IMR-90 (cell line): ENCODE measurements at regions not wholly inside any gene's neighbourhood (a gene's known extent, or its start where the extent isn't known, plus 50 kb on each side); places are given as distances from the start of the nearest gene placed in this dataset.

ENCODE experiments used
- ATAC-seq: fragments of 200-7000 bp; cut with Tn5 transposase; 2 replicates; pipeline ENCODE4 v1.9.1; 2020; ENCODE audit warnings: low read depth, mild to moderate bottlenecking, moderate library complexity
- BruUV-seq: library from RNA; stranded (reverse); fragments of 400-500 nt; replicated peaks from 2 replicates; lab custom pipeline; 2021; lab: Mats Ljungman, UMichigan
- CTCF ChIA-PET: fragments of 300-600 bp; formaldehyde crosslinking; extraction: SDS; loops from one replicate; lab custom pipeline; 2021; ENCODE audit warnings: antibody characterized with exemption; lab: Yijun Ruan, JAX
- POLR2A ChIA-PET: fragments of 300-600 bp; sonication (Branson Sonifier 250); formaldehyde crosslinking; loops from one replicate; lab custom pipeline; 2022; ENCODE audit warnings: antibody characterized with exemption; ENCODE audit not compliant: unreplicated experiment; lab: Charles Lee
- DNase-seq: peaks from one replicate; pipeline ENCODE4 v3.0.0; 2013
- H2AFZ ChIP-seq: replicated peaks from 2 replicates; pipeline ENCODE3; 2013; ENCODE audit warnings: low read length, mild to moderate bottlenecking; ENCODE audit not compliant: poor library complexity
- H2AK5ac ChIP-seq: 2 replicates; pipeline ENCODE4 v1.6.1; 2013; ENCODE audit warnings: low read depth, low read length, inconsistent platforms
- H2AK9ac ChIP-seq: replicated peaks from 2 replicates; pipeline ENCODE3; 2013; ENCODE audit warnings: mild to moderate bottlenecking, low read depth, low read length, moderate library complexity; ENCODE audit not compliant: poor library complexity
- H2BK120ac ChIP-seq: 2 replicates; pipeline ENCODE4 v1.6.1; 2013; ENCODE audit warnings: low read depth, low read length, inconsistent platforms
- H2BK15ac ChIP-seq: 3 replicates; pipeline ENCODE4 v1.6.1; 2013; ENCODE audit warnings: low read depth, low read length, inconsistent platforms
- H2BK20ac ChIP-seq: 2 replicates; pipeline ENCODE4 v1.6.1; 2013; ENCODE audit warnings: low read depth, mild to moderate bottlenecking, inconsistent platforms, low read length, moderate library complexity
- H2BK5ac ChIP-seq: 2 replicates; pipeline ENCODE4 v1.6.1; 2013; ENCODE audit warnings: mild to moderate bottlenecking, low read depth, low read length, inconsistent platforms; ENCODE audit not compliant: poor library complexity, severe bottlenecking
- H3K14ac ChIP-seq: replicated peaks from 2 replicates; pipeline ENCODE4 v1.6.1; 2013; ENCODE audit warnings: low read depth, low read length, inconsistent platforms
- H3K18ac ChIP-seq: 2 replicates; pipeline ENCODE4 v1.6.1; 2013; ENCODE audit warnings: low read depth, low read length, control low read depth
- H3K23ac ChIP-seq: 2 replicates; pipeline ENCODE4 v1.6.1; 2013; ENCODE audit warnings: low read depth, low read length, inconsistent platforms
- H3K27ac ChIP-seq: 2 replicates; pipeline ENCODE4 v1.5.1; 2013; ENCODE audit warnings: mild to moderate bottlenecking, control low read depth, low read length; ENCODE audit not compliant: insufficient read depth
- H3K27me3 ChIP-seq: 2 replicates; pipeline ENCODE4 v1.6.1; 2013; ENCODE audit warnings: low read length; ENCODE audit not compliant: control insufficient read depth, insufficient read depth
- H3K36me3 ChIP-seq: 2 replicates; pipeline ENCODE4 v1.6.1; 2013; ENCODE audit warnings: low read length, mixed read lengths; ENCODE audit not compliant: control insufficient read depth, insufficient read depth
- H3K4ac ChIP-seq: 2 replicates; pipeline ENCODE4 v1.6.1; 2013; ENCODE audit warnings: low read depth, low read length, inconsistent platforms
- H3K4me1 ChIP-seq: 2 replicates; pipeline ENCODE4 v1.6.1; 2013; ENCODE audit warnings: low read length, mixed read lengths; ENCODE audit not compliant: control insufficient read depth, insufficient read depth
- H3K4me2 ChIP-seq: 2 replicates; pipeline ENCODE4 v1.6.1; 2013; ENCODE audit warnings: low read depth, mild to moderate bottlenecking, control low read depth, low read length, moderate library complexity
- H3K4me3 ChIP-seq: 2 replicates; pipeline ENCODE4 v1.5.1; 2013; ENCODE audit warnings: low read depth, mild to moderate bottlenecking, control low read depth, low read length, moderate library complexity; ENCODE audit not compliant: insufficient read depth
- H3K56ac ChIP-seq: 2 replicates; pipeline ENCODE4 v1.6.1; 2013; ENCODE audit warnings: low read length, inconsistent platforms; ENCODE audit not compliant: insufficient read depth; ENCODE audit errors: extremely low read depth
- H3K79me1 ChIP-seq, 2 experiments: 2 replicates each; pipeline ENCODE4 v1.6.1; 2013; ENCODE audit warnings: low read length in 2 of 2, inconsistent platforms in 1 of 2, low read depth in 1 of 2
- H3K9ac ChIP-seq: 2 replicates; pipeline ENCODE4 v1.6.1; 2013; ENCODE audit warnings: low read depth, low read length, control low read depth
- H3K9me1 ChIP-seq: 2 replicates; pipeline ENCODE4 v1.6.1; 2013; ENCODE audit warnings: low read length, inconsistent platforms; ENCODE audit not compliant: insufficient read depth
- H3K9me3 ChIP-seq: 2 replicates; pipeline ENCODE4 v1.6.1; 2013; ENCODE audit warnings: low read length; ENCODE audit not compliant: control insufficient read depth, insufficient read depth
- H4K20me1 ChIP-seq: 2 replicates; pipeline ENCODE4 v1.6.1; 2013; ENCODE audit warnings: low read length, inconsistent platforms; ENCODE audit not compliant: insufficient read depth
- H4K5ac ChIP-seq: 2 replicates; pipeline ENCODE4 v1.6.1; 2013; ENCODE audit warnings: mild to moderate bottlenecking, low read depth, low read length, control low read depth
- H4K8ac ChIP-seq, 2 experiments: 2 replicates each; pipeline ENCODE4 v1.6.1; 2013; ENCODE audit warnings: low read depth in 2 of 2, low read length in 2 of 2, control low read depth in 1 of 2, inconsistent platforms in 1 of 2
- H4K91ac ChIP-seq: 2 replicates; pipeline ENCODE4 v1.6.1; 2013; ENCODE audit warnings: low read depth, low read length, inconsistent platforms; ENCODE audit not compliant: insufficient read depth
- BHLHE40 ChIP-seq: fragments of 150-350 bp; IDR thresholded peaks from 2 replicates; pipeline ENCODE4 v1.6.1; 2016; ENCODE audit warnings: mild to moderate bottlenecking, low read depth, low read length
- CEBPB ChIP-seq: IDR thresholded peaks from 2 replicates; pipeline ENCODE4 v1.6.1; 2012; ENCODE audit warnings: low read depth, low read length, improper control_type of control experiment
- CHD1 ChIP-seq: IDR thresholded peaks from 2 replicates; pipeline ENCODE4 v1.6.1; 2012; ENCODE audit warnings: low read depth, low read length, improper control_type of control experiment
- CTCF ChIP-seq: conservative IDR thresholded peaks from 2 replicates; pipeline ENCODE4 v1.5.1; 2012; ENCODE audit warnings: mild to moderate bottlenecking, low read depth, low read length, improper control_type of control experiment
- FOS ChIP-seq: fragments of 150-350 bp; IDR thresholded peaks from 2 replicates; pipeline ENCODE4 v1.6.1; 2016; ENCODE audit warnings: low read depth, low read length
- MXI1 ChIP-seq: IDR thresholded peaks from 2 replicates; pipeline ENCODE4 v1.6.1; 2012; ENCODE audit warnings: low read depth, mild to moderate bottlenecking, low read length, moderate library complexity, borderline replicate concordance
- NFE2L2 ChIP-seq: fragments of 150-350 bp; IDR thresholded peaks from 2 replicates; pipeline ENCODE4 v1.6.1; 2016; ENCODE audit warnings: low read depth, mild to moderate bottlenecking, low read length
- POLR2A ChIP-seq: IDR thresholded peaks from 2 replicates; pipeline ENCODE4 v1.6.1; 2012; ENCODE audit warnings: mild to moderate bottlenecking, low read depth, low read length
- RAD21 ChIP-seq: IDR thresholded peaks from 2 replicates; pipeline ENCODE4 v1.6.1; 2012; ENCODE audit warnings: low read length, improper control_type of control experiment
- RCOR1 ChIP-seq: IDR thresholded peaks from 2 replicates; pipeline ENCODE4 v1.6.1; 2012; ENCODE audit warnings: mild to moderate bottlenecking, low read length, improper control_type of control experiment; ENCODE audit not compliant: insufficient replicate concordance
- RFX5 ChIP-seq: IDR thresholded peaks from 2 replicates; pipeline ENCODE4 v1.8.0; 2012; ENCODE audit warnings: low read depth, mild to moderate bottlenecking, low read length, moderate library complexity
- SMC3 ChIP-seq: fragments of 150-350 bp; IDR thresholded peaks from 2 replicates; pipeline ENCODE4 v1.6.1; 2016; ENCODE audit warnings: low read depth, mild to moderate bottlenecking, antibody characterized with exemption, low read length, moderate library complexity
- USF2 ChIP-seq: fragments of 150-350 bp; IDR thresholded peaks from 2 replicates; pipeline ENCODE4 v1.6.1; 2017; ENCODE audit warnings: mild to moderate bottlenecking, antibody characterized with exemption, low read length, low read depth
- WGBS, 2 experiments: methylation state at CpG; one replicate each; pipeline versions ENCODE4 v1.1.5 to v1.1.7; 2013; ENCODE audit warnings: missing lambda C conversion rate in 2 of 2; ENCODE audit not compliant: insufficient read length in 1 of 2; ENCODE audit errors: extremely low coverage in 2 of 2; 5-methylcytosine and 5-hydroxymethylcytosine counted together
- dilution Hi-C: fragments of 300-500 bp; cut with HindIII; formaldehyde crosslinking; loops from one replicate; pipeline ENCODE4 v1.14.3; 2018; ENCODE audit warnings: low sequenced_read_pairs; ENCODE audit not compliant: unreplicated experiment
- in situ Hi-C: fragments of 300-500 bp; cut with MboI; formaldehyde crosslinking; loops from 3 replicates; pipeline ENCODE4 v1.14.3; 2019; ENCODE audit warnings: low sequenced_read_pairs, inconsistent platforms, mixed read lengths
- intact Hi-C: fragments of 100-400 bp; cut with micrococcal nuclease; formaldehyde crosslinking; loops from 2 replicates; pipeline ENCODE4 v1.10.0; 2022

GRCh38 chr4:126799416-126799815 is 833.3 kb upstream of the INTU start:
- WGBS, 2 experiments = no CpG with 5 or more reads among the region's 2 CpGs
- H3K18ac ChIP-seq = peak overlapping the region; percentile 79; the same call in 1 of the 2 replicates
- no peaks in the 10 kb centered on the region for H3K79me1 ChIP-seq
- no peak for TF ChIP-seq FOS
- no peak for TF ChIP-seq RAD21
- TF ChIP-seq MXI1 = no peak
- no peak for TF ChIP-seq USF2
- no peak for TF ChIP-seq SMC3
- TF ChIP-seq CEBPB = no peak
- no peak for TF ChIP-seq CTCF
- TF ChIP-seq NFE2L2 = no peak
- no peak for TF ChIP-seq RFX5
- no peak for TF ChIP-seq RCOR1
- TF ChIP-seq BHLHE40 = no peak
- no peak for TF ChIP-seq POLR2A
- no peak for TF ChIP-seq CHD1
- no peak overlapping the region for H2AK9ac ChIP-seq
- CTCF ChIA-PET = interaction anchor here (0.6 to 0.8 kb wide), 2 partner anchors 19 to 246 kb away, joined by 4 read pairs; no protein-coding TSS in a partner anchor
- no peak overlapping the region for H3K56ac ChIP-seq
- H3K27me3 ChIP-seq = no peaks in the 10 kb centered on the region
- dilution Hi-C loops (no loop called here), in situ Hi-C loops (no loop called here), intact Hi-C loops (no loop called here)
- peak overlapping the region; percentile 16 for H2AFZ ChIP-seq
- peak overlapping the region in 1 of 2 experiments; percentile 27; a peak in 2 of 4 replicates for H4K8ac ChIP-seq
- H3K9ac ChIP-seq = peak overlapping the region; percentile 50; the same call in 1 of the 2 replicates
- peak overlapping the region; percentile 61 for H4K5ac ChIP-seq
- peak; percentile 13 for DNase-seq
- peak; percentile 27; the same call in 1 of the 2 replicates for ATAC-seq
- POLR2A ChIA-PET = no interaction called here
- no TSS peak for BruUV-seq
- no peak overlapping the region for H3K4me2 ChIP-seq
- no peaks in the 10 kb centered on the region for H3K36me3 ChIP-seq
- H2BK20ac ChIP-seq = peak overlapping the region; percentile 57
- peaks cover 5% of the 10 kb centered on the region for H3K4me1 ChIP-seq
- peak overlapping the region; percentile 47 for H3K14ac ChIP-seq
- H3K9me1 ChIP-seq = no peaks in the 10 kb centered on the region
- H3K9me3 ChIP-seq = no peaks in the 10 kb centered on the region
- no peak overlapping the region for H3K4me3 ChIP-seq
- H2BK15ac ChIP-seq = no peak overlapping the region
- H2AK5ac ChIP-seq = no peak overlapping the region
- no peak overlapping the region for H2BK5ac ChIP-seq
- peak overlapping the region; percentile 23 for H2BK120ac ChIP-seq
- no peaks in the 10 kb centered on the region for H4K20me1 ChIP-seq
- H3K27ac ChIP-seq = peak overlapping the region; percentile 33; the same call in 1 of the 2 replicates
- no peak overlapping the region for H3K23ac ChIP-seq
- 0 out of 2 replicates have a peak overlapping the region, but pooled peaks have one; percentile 15 for H3K4ac ChIP-seq
- H4K91ac ChIP-seq = no peak overlapping the region
